HCT116 (cell line): ENCODE measurements at regions not wholly inside any gene's neighbourhood (a gene's known extent, or its start where the extent isn't known, plus 50 kb on each side); places are given as distances from the start of the nearest gene placed in this dataset.

Source experiments
- ATAC-seq: fragments of 200-7000 bp; cut with Tn5 transposase; 2 replicates; pipeline ENCODE4 v1.9.1; 2020; ENCODE audit warnings: mild to moderate bottlenecking, moderate library complexity
- BruUV-seq: library from RNA; stranded (reverse); fragments of 400-500 nt; replicated peaks from 2 replicates; lab custom pipeline; 2021; lab: Mats Ljungman, UMichigan
- CTCF ChIA-PET: fragments of 300-600 bp; sonication (Branson Sonifier 250); formaldehyde crosslinking; loops from one replicate; lab custom pipeline; 2021; ENCODE audit warnings: antibody characterized with exemption; lab: Charles Lee
- POLR2A ChIA-PET: fragments of 300-600, 350-600 bp; sonication (Branson Sonifier 250); formaldehyde crosslinking; loops from one replicate; lab custom pipeline; 2021; ENCODE audit warnings: antibody characterized with exemption; lab: Charles Lee
- RAD21 ChIA-PET, 2 experiments: fragments of 300-600 bp; sonication (Branson Sonifier 250); formaldehyde crosslinking; loops; one replicate each; lab custom pipeline; 2023; ENCODE audit warnings: low total read pairs in 2 of 2; ENCODE audit not compliant: uncharacterized antibody in 2 of 2, unreplicated experiment in 2 of 2, low non-redundant PET in 1 of 2; lab: Charles Lee
- DNase-seq: peaks from one replicate; pipeline ENCODE4 v3.0.0-alpha.2; 2010; ENCODE audit warnings: low read depth, low spot score
- H2AFZ ChIP-seq: fragments of 200-600 bp; shearing (Covaris generic), sonication (generic); 2 replicates; pipeline ENCODE4 v1.6.1; 2017; ENCODE audit warnings: low read depth, mixed run types, mixed read lengths, antibody characterized with exemption, low read length; ENCODE audit not compliant: poor library complexity, severe bottlenecking
- H3K27ac ChIP-seq: 2 replicates; pipeline ENCODE4 v1.5.1; 2012; ENCODE audit warnings: low read depth, low read length
- H3K27me3 ChIP-seq: fragments of 200-600 bp; sonication (generic); 2 replicates; pipeline ENCODE4 v1.6.1; 2016; ENCODE audit warnings: mixed run types, low read length, mixed read lengths; ENCODE audit not compliant: insufficient read depth
- H3K36me3 ChIP-seq, 2 experiments: fragments of 200-500 bp in 1 of 2; fragments of 200-600 bp in 1 of 2; sonication (Bioruptor generic) in 1 of 2; sonication (generic) in 1 of 2; 2 replicates each; pipeline versions ENCODE4 v1.5.1 to v1.6.1; 2014 to 2016; ENCODE audit warnings: low read length in 2 of 2, inconsistent platforms in 1 of 2, mixed read lengths in 1 of 2, mixed run types in 1 of 2; ENCODE audit not compliant: insufficient read depth in 2 of 2, control insufficient read depth in 1 of 2
- H3K4me1 ChIP-seq, 2 experiments: fragments of 200-600 bp in 1 of 2; sonication (generic) in 1 of 2; 2 replicates each; pipeline versions ENCODE4 v1.5.1 to v1.6.1; 2012 to 2017; ENCODE audit warnings: low read length in 2 of 2, inconsistent platforms in 1 of 2, mild to moderate bottlenecking in 1 of 2, mixed read lengths in 1 of 2, mixed run types in 1 of 2, moderate library complexity in 1 of 2; ENCODE audit not compliant: insufficient read depth in 2 of 2, control insufficient read depth in 1 of 2
- H3K4me2 ChIP-seq: fragments of 200-600 bp; sonication (generic); 2 replicates; pipeline ENCODE4 v1.6.1; 2017; ENCODE audit warnings: mixed run types, low read length, mixed read lengths
- H3K4me3 ChIP-seq, 2 experiments: fragments of 200-600 bp in 1 of 2; sonication (generic) in 1 of 2; replicated peaks in 1 of 2; 2 replicates each; pipeline ENCODE4 v1.5.1; 2011 to 2016; ENCODE audit warnings: low read length in 2 of 2, control low read depth in 1 of 2, low read depth in 1 of 2, mild to moderate bottlenecking in 1 of 2, mixed read lengths in 1 of 2, mixed run types in 1 of 2
- H3K79me2 ChIP-seq: fragments of 200-600 bp; sonication (generic); 2 replicates; pipeline ENCODE4 v1.6.1; 2017; ENCODE audit warnings: mild to moderate bottlenecking, mixed run types, low read length, moderate library complexity, mixed read lengths; ENCODE audit not compliant: insufficient read depth
- H3K9ac ChIP-seq: fragments of 200-600 bp; sonication (generic); 2 replicates; pipeline ENCODE4 v1.6.1; 2016; ENCODE audit warnings: low read length, mixed read lengths
- H3K9me2 ChIP-seq: fragments of 200-600 bp; sonication (generic), shearing (Covaris generic); 2 replicates; pipeline ENCODE4 v1.6.1; 2017; ENCODE audit warnings: mixed run types, mild to moderate bottlenecking, moderate library complexity; ENCODE audit not compliant: insufficient read depth
- H3K9me3 ChIP-seq, 2 experiments: fragments of 200-500 bp in 1 of 2; fragments of 200-600 bp in 1 of 2; sonication (Bioruptor generic) in 1 of 2; sonication (generic) in 1 of 2; 2 replicates each; pipeline ENCODE4 v1.6.1; 2014 to 2017; ENCODE audit warnings: low read length in 2 of 2, mixed read lengths in 2 of 2, inconsistent platforms in 1 of 2, low read depth in 1 of 2, mild to moderate bottlenecking in 1 of 2, mixed run types in 1 of 2, moderate library complexity in 1 of 2; ENCODE audit not compliant: control insufficient read depth in 1 of 2, insufficient read depth in 1 of 2
- H4K20me1 ChIP-seq: fragments of 200-600 bp; sonication (generic), shearing (Covaris generic); 2 replicates; pipeline ENCODE4 v1.6.1; 2017; ENCODE audit warnings: mixed run types, mild to moderate bottlenecking, moderate library complexity; ENCODE audit not compliant: insufficient read depth
- ATF3 ChIP-seq: IDR thresholded peaks from 2 replicates; pipeline ENCODE4 v1.6.1; 2012
- CBX3 ChIP-seq: IDR thresholded peaks from 2 replicates; pipeline ENCODE4 v1.6.1; 2012; ENCODE audit warnings: low read depth
- CTCF ChIP-seq, 3 experiments: fragments of 200-600 bp in 1 of 3; sonication (generic) in 1 of 3; IDR thresholded peaks in 2 of 3; conservative IDR thresholded peaks in 1 of 3; 2 replicates each; pipeline ENCODE4 v1.5.1; 2012 to 2017; ENCODE audit warnings: low read depth in 2 of 3, low read length in 2 of 3, antibody characterized with exemption in 1 of 3, borderline replicate concordance in 1 of 3, control low read depth in 1 of 3, mild to moderate bottlenecking in 1 of 3, mixed read lengths in 1 of 3, mixed run types in 1 of 3, moderate library complexity in 1 of 3; ENCODE audit not compliant: insufficient read depth in 1 of 3
- ELF1 ChIP-seq: IDR thresholded peaks from 2 replicates; pipeline ENCODE4 v1.6.1; 2012; ENCODE audit warnings: low read depth, borderline replicate concordance
- EZH2phosphoT487 ChIP-seq: fragments of 200-600 bp; IDR thresholded peaks from 2 replicates; pipeline ENCODE4 v1.6.1; 2018; ENCODE audit warnings: antibody characterized with exemption, borderline replicate concordance
- FOSL1 ChIP-seq: IDR thresholded peaks from 2 replicates; pipeline ENCODE4 v1.6.1; 2012; ENCODE audit warnings: low read depth
- MAX ChIP-seq: IDR thresholded peaks from 2 replicates; pipeline ENCODE4 v1.6.1; 2012
- REST ChIP-seq: IDR thresholded peaks from 2 replicates; pipeline ENCODE4 v1.6.1; 2012; ENCODE audit warnings: low read depth
- YY1 ChIP-seq: IDR thresholded peaks from 2 replicates; pipeline ENCODE4 v1.6.1; 2011; ENCODE audit warnings: low read length, low read depth, moderate library complexity, mild to moderate bottlenecking; ENCODE audit not compliant: insufficient replicate concordance; ENCODE audit errors: extremely low read depth
- ZBTB33 ChIP-seq: IDR thresholded peaks from 2 replicates; pipeline ENCODE4 v1.6.1; 2011; ENCODE audit warnings: mild to moderate bottlenecking, low read length, moderate library complexity; ENCODE audit not compliant: insufficient replicate concordance; ENCODE audit errors: extremely low read depth
- ZNF274 ChIP-seq: fragments of 200-500 bp; sonication (Bioruptor generic); IDR thresholded peaks from 2 replicates; pipeline ENCODE4 v1.6.1; 2014; ENCODE audit warnings: mild to moderate bottlenecking, low read depth, low read length, inconsistent platforms
- intact Hi-C: fragments of 100-400 bp; cut with micrococcal nuclease; formaldehyde crosslinking; loops from 2 replicates; pipeline ENCODE4 v1.10.0; 2022

GRCh38 chr12:127411981-127412380 lies 855.0 kb upstream of the TMEM132C start:
- Histone ChIP-seq H3K4me1 (no peaks in the 10 kb centered on the region), H3K9me2 (no peaks in the 10 kb centered on the region), H3K9me3 (no peaks in the 10 kb centered on the region), H3K4me3 (no peak overlapping the region), H3K36me3 (no peaks in the 10 kb centered on the region), H3K9ac (no peak overlapping the region), H3K79me2 (no peaks in the 10 kb centered on the region), H4K20me1 (no peaks in the 10 kb centered on the region), H2AFZ (no peak overlapping the region), H3K27me3 (no peaks in the 10 kb centered on the region), H3K27ac (no peak overlapping the region), H3K4me2 (no peak overlapping the region)
- TF ChIP-seq ELF1, result no peak
- no peak for TF ChIP-seq REST
- TF ChIP-seq ATF3, result no peak
- TF ChIP-seq ZBTB33, result no peak
- no peak for TF ChIP-seq FOSL1
- no peak for TF ChIP-seq YY1
- TF ChIP-seq CBX3, result no peak
- TF ChIP-seq CTCF (IDR thresholded peaks at IDR 0.05 in 2 of 3, conservative IDR thresholded peaks at IDR 0.05 in 1 of 3; ENCODE audit: borderline replicate concordance in 1 of 3, insufficient read depth in 1 of 3, low read depth in 2 of 3, low read length in 2 of 3), result no peak
- no peak for TF ChIP-seq MAX
- TF ChIP-seq EZH2phosphoT487, result no peak
- TF ChIP-seq ZNF274, result no peak
- no TSS peak for BruUV-seq
- POLR2A ChIA-PET, result no interaction called here
- CTCF ChIA-PET, result no interaction called here
- DNase-seq (no peak), ATAC-seq (no peak)
- intact Hi-C loops, result no loop called here
- RAD21 ChIA-PET, result no interaction called here
